Ishikawa (cell line): ENCODE measurements at regions not wholly inside any gene's neighbourhood (a gene's known extent, or its start where the extent isn't known, plus 50 kb on each side); places are given as distances from the start of the nearest gene placed in this dataset.
A peak's percentile ranks its signal among the peaks of the same experiment; 100 is the strongest.

Source experiments
- CEBPB ChIP-seq: IDR thresholded peaks from 2 replicates; pipeline ENCODE4 v1.6.1; 2012
- CREB1 ChIP-seq: IDR thresholded peaks from 2 replicates; pipeline ENCODE4 v1.6.1; 2012; ENCODE audit warnings: low read depth
- EGR1 ChIP-seq: IDR thresholded peaks from 2 replicates; pipeline ENCODE4 v1.6.1; 2012
- EP300 ChIP-seq: IDR thresholded peaks from 2 replicates; pipeline ENCODE4 v1.6.1; 2012; ENCODE audit warnings: borderline replicate concordance
- FOXM1 ChIP-seq: IDR thresholded peaks from 2 replicates; pipeline ENCODE4 v1.6.1; 2012; ENCODE audit warnings: low read depth, borderline replicate concordance
- NFIC ChIP-seq: IDR thresholded peaks from 2 replicates; pipeline ENCODE4 v1.6.1; 2012
- RAD21 ChIP-seq: IDR thresholded peaks from 2 replicates; pipeline ENCODE4 v1.6.1; 2012; ENCODE audit warnings: low read depth
- TAF1 ChIP-seq: IDR thresholded peaks from 2 replicates; pipeline ENCODE4 v1.6.1; 2012; ENCODE audit warnings: low read depth, mild to moderate bottlenecking
- TCF12 ChIP-seq: IDR thresholded peaks from 2 replicates; pipeline ENCODE4 v1.6.1; 2012; ENCODE audit warnings: low read depth
- TEAD4 ChIP-seq: IDR thresholded peaks from 2 replicates; pipeline ENCODE4 v1.6.1; 2012
- YY1 ChIP-seq: IDR thresholded peaks from 2 replicates; pipeline ENCODE4 v1.6.1; 2012; ENCODE audit warnings: low read depth
- ZBTB7A ChIP-seq: IDR thresholded peaks from 2 replicates; pipeline ENCODE4 v1.6.1; 2012; ENCODE audit warnings: low read depth
- TF ChIP-seq, protein P1 (sequence below): IDR thresholded peaks from 2 replicates; pipeline ENCODE4 v1.6.1; 2012
- TF ChIP-seq, protein P2 (sequence below): IDR thresholded peaks from 2 replicates; pipeline ENCODE4 v1.6.1; 2012; ENCODE audit warnings: low read depth, mild to moderate bottlenecking
- TF ChIP-seq, protein P3 (sequence below): IDR thresholded peaks from 2 replicates; pipeline ENCODE4 v1.6.1; 2012

DNA sequence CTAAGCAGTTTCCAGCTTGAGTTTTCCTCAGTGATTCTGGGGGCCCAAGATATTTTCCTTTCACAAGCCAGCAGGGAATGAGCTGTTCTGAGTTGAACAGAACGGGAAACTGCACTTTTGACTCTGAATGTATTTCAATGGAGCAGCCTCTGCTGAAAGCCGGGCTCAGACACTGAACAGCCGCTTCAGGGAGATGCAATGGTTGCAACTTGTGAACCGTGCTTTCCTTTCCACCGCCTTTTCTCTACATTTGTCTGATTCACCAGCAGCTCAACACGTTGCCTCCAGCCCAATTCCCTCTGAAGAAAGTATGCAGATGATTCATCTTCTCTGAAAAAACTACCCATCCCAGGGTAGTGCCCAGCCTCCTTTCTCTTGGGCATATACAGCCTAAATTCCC is 119.3 kb upstream of the PKDCC start:
- TF ChIP-seq NFIC = no peak
- TF ChIP-seq, protein P1, sequence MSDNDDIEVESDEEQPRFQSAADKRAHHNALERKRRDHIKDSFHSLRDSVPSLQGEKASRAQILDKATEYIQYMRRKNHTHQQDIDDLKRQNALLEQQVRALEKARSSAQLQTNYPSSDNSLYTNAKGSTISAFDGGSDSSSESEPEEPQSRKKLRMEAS = no peak
- no peak for TF ChIP-seq TAF1
- TF ChIP-seq, protein P2, sequence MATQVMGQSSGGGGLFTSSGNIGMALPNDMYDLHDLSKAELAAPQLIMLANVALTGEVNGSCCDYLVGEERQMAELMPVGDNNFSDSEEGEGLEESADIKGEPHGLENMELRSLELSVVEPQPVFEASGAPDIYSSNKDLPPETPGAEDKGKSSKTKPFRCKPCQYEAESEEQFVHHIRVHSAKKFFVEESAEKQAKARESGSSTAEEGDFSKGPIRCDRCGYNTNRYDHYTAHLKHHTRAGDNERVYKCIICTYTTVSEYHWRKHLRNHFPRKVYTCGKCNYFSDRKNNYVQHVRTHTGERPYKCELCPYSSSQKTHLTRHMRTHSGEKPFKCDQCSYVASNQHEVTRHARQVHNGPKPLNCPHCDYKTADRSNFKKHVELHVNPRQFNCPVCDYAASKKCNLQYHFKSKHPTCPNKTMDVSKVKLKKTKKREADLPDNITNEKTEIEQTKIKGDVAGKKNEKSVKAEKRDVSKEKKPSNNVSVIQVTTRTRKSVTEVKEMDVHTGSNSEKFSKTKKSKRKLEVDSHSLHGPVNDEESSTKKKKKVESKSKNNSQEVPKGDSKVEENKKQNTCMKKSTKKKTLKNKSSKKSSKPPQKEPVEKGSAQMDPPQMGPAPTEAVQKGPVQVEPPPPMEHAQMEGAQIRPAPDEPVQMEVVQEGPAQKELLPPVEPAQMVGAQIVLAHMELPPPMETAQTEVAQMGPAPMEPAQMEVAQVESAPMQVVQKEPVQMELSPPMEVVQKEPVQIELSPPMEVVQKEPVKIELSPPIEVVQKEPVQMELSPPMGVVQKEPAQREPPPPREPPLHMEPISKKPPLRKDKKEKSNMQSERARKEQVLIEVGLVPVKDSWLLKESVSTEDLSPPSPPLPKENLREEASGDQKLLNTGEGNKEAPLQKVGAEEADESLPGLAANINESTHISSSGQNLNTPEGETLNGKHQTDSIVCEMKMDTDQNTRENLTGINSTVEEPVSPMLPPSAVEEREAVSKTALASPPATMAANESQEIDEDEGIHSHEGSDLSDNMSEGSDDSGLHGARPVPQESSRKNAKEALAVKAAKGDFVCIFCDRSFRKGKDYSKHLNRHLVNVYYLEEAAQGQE = no peak
- no peak for TF ChIP-seq TCF12
- TF ChIP-seq CREB1 = no peak
- TF ChIP-seq FOXM1 = no peak

DNA sequence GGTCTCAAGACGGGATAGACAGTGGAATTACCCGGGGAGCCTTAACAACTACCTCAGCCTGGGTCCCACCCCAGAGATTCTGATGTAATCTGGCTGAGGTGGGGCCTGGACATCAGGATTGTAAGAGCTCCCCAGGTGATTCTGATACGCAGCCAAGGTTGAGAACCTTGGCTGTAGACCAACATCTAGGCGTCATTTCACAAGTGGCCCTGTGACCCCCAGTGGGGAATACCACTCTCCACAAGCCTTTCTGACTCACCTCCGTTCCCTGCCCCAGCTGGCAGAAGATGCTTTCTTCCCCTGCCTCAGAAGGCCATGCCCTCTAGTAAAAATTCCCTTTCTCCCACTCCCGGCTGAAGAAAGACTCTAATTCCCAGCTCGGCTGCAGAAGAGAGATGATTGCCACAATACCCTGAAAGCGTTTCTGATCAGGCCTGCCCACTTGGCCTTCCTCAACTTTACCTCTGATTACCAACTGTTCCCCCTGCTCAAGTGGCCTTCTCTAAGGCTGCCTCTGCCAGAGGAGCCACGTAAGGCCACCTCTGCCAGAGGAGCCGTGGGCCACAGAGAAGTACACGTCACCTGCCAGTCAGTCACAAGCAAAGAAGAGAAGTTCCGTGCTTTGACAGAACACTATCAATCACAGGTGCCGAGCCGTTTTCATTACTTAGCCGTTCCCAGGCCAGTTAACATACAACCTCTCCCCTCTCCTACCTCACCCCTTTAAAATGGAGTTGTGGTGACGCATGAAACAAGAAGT is 116.8 kb upstream of the PKDCC start:
- TF ChIP-seq NFIC (peak; percentile 41; the same call in 1 of the 2 replicates), EP300 (no peak), YY1 (no peak), RAD21 (no peak)
- TF ChIP-seq, protein P2 = no peak

DNA sequence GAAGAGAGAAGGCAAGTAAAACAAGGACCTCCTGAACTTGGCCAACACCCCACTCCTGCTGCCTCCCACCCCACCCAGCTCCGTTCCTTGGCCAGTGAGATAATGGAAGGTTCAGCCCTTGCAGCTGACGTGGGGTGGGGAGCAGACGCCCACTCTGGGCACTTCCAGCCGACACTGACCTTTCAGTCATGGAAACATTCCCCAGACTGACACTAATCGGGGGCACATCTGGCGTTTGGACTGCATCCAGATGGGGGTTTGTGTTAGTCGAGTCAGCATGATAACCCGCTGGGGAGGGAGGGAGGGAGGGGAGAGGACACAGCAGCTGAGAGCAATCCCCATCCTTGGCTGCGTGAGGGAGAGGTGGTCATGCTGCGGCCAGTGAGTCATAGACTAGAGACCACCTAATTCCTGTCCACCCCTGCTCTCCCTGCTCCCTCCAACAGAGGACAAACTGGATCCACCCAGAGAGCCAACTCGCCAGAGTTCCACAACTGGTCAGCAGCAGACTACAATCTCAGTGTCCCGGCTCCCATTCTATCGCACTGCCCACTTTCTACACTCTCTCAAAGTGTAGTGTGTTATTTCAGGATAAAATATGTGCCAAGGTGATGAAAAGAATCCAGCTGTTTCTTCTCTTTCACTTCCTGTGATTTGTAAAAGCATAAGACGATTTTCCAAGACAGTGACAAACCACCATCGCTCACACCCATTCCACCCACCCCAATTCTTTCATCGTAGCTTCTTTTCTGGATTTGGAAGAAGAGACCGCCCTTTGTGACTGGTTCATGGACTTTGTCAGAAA is 115.4 kb upstream of the PKDCC start:
- TF ChIP-seq, protein P3, sequence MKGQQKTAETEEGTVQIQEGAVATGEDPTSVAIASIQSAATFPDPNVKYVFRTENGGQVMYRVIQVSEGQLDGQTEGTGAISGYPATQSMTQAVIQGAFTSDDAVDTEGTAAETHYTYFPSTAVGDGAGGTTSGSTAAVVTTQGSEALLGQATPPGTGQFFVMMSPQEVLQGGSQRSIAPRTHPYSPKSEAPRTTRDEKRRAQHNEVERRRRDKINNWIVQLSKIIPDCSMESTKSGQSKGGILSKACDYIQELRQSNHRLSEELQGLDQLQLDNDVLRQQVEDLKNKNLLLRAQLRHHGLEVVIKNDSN = no peak
- TF ChIP-seq CREB1 = no peak
- no peak for TF ChIP-seq CEBPB
- no peak for TF ChIP-seq EP300
- TF ChIP-seq YY1 = no peak
- TF ChIP-seq TEAD4 = no peak
- TF ChIP-seq NFIC = no peak
- TF ChIP-seq RAD21 = no peak
- TF ChIP-seq, protein P1 = no peak
- no peak for TF ChIP-seq FOXM1
- TF ChIP-seq, protein P2 = no peak
- TF ChIP-seq ZBTB7A = no peak
- no peak for TF ChIP-seq EGR1
- TF ChIP-seq TAF1 = no peak
- no peak for TF ChIP-seq TCF12

DNA sequence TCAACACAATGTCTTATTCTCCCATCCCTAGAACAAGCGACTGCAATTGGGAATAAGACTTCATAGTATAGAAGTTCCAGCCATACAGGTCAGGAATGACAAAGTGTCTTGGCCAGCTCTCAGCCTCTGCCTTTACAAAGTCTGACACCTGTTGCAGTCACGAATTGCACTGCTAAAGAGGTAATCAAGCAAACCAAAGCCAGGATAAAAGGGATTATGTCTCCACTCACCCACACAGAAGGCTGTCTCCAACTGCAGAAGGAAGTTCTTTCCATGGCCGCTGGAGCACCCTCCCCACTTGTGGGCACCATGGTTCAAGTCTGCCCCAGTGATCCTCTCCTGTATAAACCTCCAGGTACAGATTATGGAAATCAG is 114.8 kb upstream of the PKDCC start:
- TF ChIP-seq TAF1 (no peak), ZBTB7A (no peak), CREB1 (no peak), CEBPB (no peak), TCF12 (no peak), YY1 (no peak), EP300 (no peak), TEAD4 (no peak), EGR1 (no peak), RAD21 (no peak), FOXM1 (no peak), NFIC (no peak)
- TF ChIP-seq, protein P3 = no peak
- TF ChIP-seq, protein P2 = no peak
- TF ChIP-seq, protein P1 = no peak
